ENCODE measurements at regions not wholly inside any gene's neighbourhood (a gene's known extent, or its start where the extent isn't known, plus 50 kb on each side); places are given as distances from the start of the nearest gene placed in this dataset.
"Not testable (repeated sequence)": the region's sequence is repeated elsewhere in the genome, so short reads cannot be mapped to it uniquely, and the experiment has no call there.

- DNase-seq (ENCODE audit: low spot score): no peak
Observed at GRCh38 chr16:61002479-61003204, 1033.6 kb downstream of the CDH8 start.

- DNase-seq (ENCODE audit: low spot score): no peak
Observed at GRCh38 chr16:60991886-60992285, 1044.4 kb downstream of the CDH8 start.

- no peak for DNase-seq (ENCODE audit: low spot score)
Observed at GRCh38 chr16:60989592-60989991, 1046.6 kb downstream of the CDH8 start.

GRCh38 chr16:60979119-60979518 lies 1057.1 kb downstream of the CDH8 start:
- DNase-seq (ENCODE audit: low spot score): no peak

GRCh38 chr16:60949800-60950199 lies 1086.4 kb downstream of the CDH8 start:
- DNase-seq (ENCODE audit: low spot score): no peak

GRCh38 chr16:60945225-60945624 lies 1091.0 kb downstream of the CDH8 start:
- peak; percentile 4 for DNase-seq (ENCODE audit: low spot score)

GRCh38 chr16:60936189-60936588 lies 1100.0 kb downstream of the CDH8 start:
- DNase-seq (ENCODE audit: low spot score): not testable (repeated sequence)

GRCh38 chr16:60932600-60932999 lies 1103.6 kb downstream of the CDH8 start:
- no peak for DNase-seq (ENCODE audit: low spot score)

GRCh38 chr16:60930291-60930690 lies 1105.9 kb downstream of the CDH8 start:
- no peak for DNase-seq (ENCODE audit: low spot score)

GRCh38 chr16:60922920-60923319 lies 1113.3 kb downstream of the CDH8 start:
- DNase-seq (ENCODE audit: low spot score): no peak

GRCh38 chr16:60914334-60914733 lies 1121.9 kb downstream of the CDH8 start:
- DNase-seq (ENCODE audit: low spot score): no peak

- DNase-seq (ENCODE audit: low spot score): peak; percentile 2
Observed at GRCh38 chr16:60907645-60908044, 1128.6 kb downstream of the CDH8 start.

GRCh38 chr16:60905811-60906210 lies 1130.4 kb downstream of the CDH8 start:
- no peak for DNase-seq (ENCODE audit: low spot score)

- no peak for DNase-seq (ENCODE audit: low spot score)
Observed at GRCh38 chr16:60902114-60902513, 1134.1 kb downstream of the CDH8 start.

- DNase-seq (ENCODE audit: low spot score): no peak
Observed at GRCh38 chr16:60882816-60883215, 1153.4 kb downstream of the CDH8 start.

- no peak for DNase-seq (ENCODE audit: low spot score)
Observed at GRCh38 chr16:60852635-60853034, 1183.6 kb downstream of the CDH8 start.

- no peak for DNase-seq (ENCODE audit: low spot score)
Observed at GRCh38 chr16:60821661-60822060, 1214.6 kb downstream of the CDH8 start.

- no peak for DNase-seq (ENCODE audit: low spot score)
Observed at GRCh38 chr16:60820361-60820760, 1215.9 kb downstream of the CDH8 start.

GRCh38 chr16:60818465-60818864 lies 1217.8 kb downstream of the CDH8 start:
- DNase-seq (ENCODE audit: low spot score): no peak

- DNase-seq (ENCODE audit: low spot score): no peak
Observed at GRCh38 chr16:60816461-60816860, 1219.8 kb downstream of the CDH8 start.

GRCh38 chr16:60815865-60816264 lies 1220.4 kb downstream of the CDH8 start:
- no peak for DNase-seq (ENCODE audit: low spot score)

GRCh38 chr16:60815033-60815432 lies 1221.2 kb downstream of the CDH8 start:
- DNase-seq (ENCODE audit: low spot score): no peak

- DNase-seq (ENCODE audit: low spot score): no peak
Observed at GRCh38 chr16:60811657-60812056, 1224.6 kb downstream of the CDH8 start.

- DNase-seq (ENCODE audit: low spot score): no peak
Observed at GRCh38 chr16:60811051-60811608, 1225.1 kb downstream of the CDH8 start.

Measured in NAMALWA (cell line).